DND-41 (cell line): ENCODE measurements at regions not wholly inside any gene's neighbourhood (a gene's known extent, or its start where the extent isn't known, plus 50 kb on each side); places are given as distances from the start of the nearest gene placed in this dataset.

ENCODE experiments used
- ATAC-seq: fragments of 200-7000 bp; cut with Tn5 transposase; 3 replicates; pipeline ENCODE4 v1.9.1; 2021; ENCODE audit warnings: low read depth; ENCODE audit not compliant: insufficient read depth
- DNase-seq: peaks from one replicate; pipeline ENCODE4 v3.0.0-alpha.2; 2020
- H2AFZ ChIP-seq: 2 replicates; pipeline ENCODE4 v1.6.0; 2012; ENCODE audit warnings: low read depth, low read length
- H3K27ac ChIP-seq: 2 replicates; pipeline ENCODE4 v1.5.1; 2012; ENCODE audit warnings: low read length, inconsistent platforms
- H3K27me3 ChIP-seq: fragments of 200-600 bp; sonication (generic); 2 replicates; pipeline ENCODE4 v1.6.0; 2012; ENCODE audit warnings: low read length, mild to moderate bottlenecking, inconsistent platforms; ENCODE audit not compliant: insufficient read depth, poor library complexity
- H3K36me3 ChIP-seq: 2 replicates; pipeline ENCODE4 v1.5.1; 2012; ENCODE audit warnings: low read length, inconsistent platforms; ENCODE audit not compliant: insufficient read depth
- H3K4me1 ChIP-seq: 2 replicates; pipeline ENCODE4 v1.5.1; 2012; ENCODE audit warnings: mild to moderate bottlenecking, low read length; ENCODE audit not compliant: insufficient read depth
- H3K4me2 ChIP-seq: 2 replicates; pipeline ENCODE4 v1.6.0; 2012; ENCODE audit warnings: mild to moderate bottlenecking, moderate library complexity, low read length, inconsistent platforms; ENCODE audit not compliant: insufficient read depth
- H3K4me3 ChIP-seq, 2 experiments: fragments of 200-600 bp in 1 of 2; shearing (Covaris generic) in 1 of 2; 2 replicates each; pipeline ENCODE4 v1.5.1; 2012 to 2016; ENCODE audit warnings: inconsistent platforms in 2 of 2, low read length in 2 of 2, mild to moderate bottlenecking in 2 of 2, low read depth in 1 of 2, moderate library complexity in 1 of 2
- H3K79me2 ChIP-seq: 2 replicates; pipeline ENCODE4 v1.6.0; 2012; ENCODE audit warnings: low read length, inconsistent platforms; ENCODE audit not compliant: insufficient read depth
- H3K9ac ChIP-seq: 2 replicates; pipeline ENCODE4 v1.6.0; 2012; ENCODE audit warnings: low read depth, mild to moderate bottlenecking, inconsistent platforms, low read length, moderate library complexity
- H3K9me3 ChIP-seq: 2 replicates; pipeline ENCODE4 v1.5.1; 2012; ENCODE audit warnings: low read length, moderate library complexity, mild to moderate bottlenecking, inconsistent platforms; ENCODE audit not compliant: insufficient read depth, severe bottlenecking
- H4K20me1 ChIP-seq: 2 replicates; pipeline ENCODE4 v1.6.0; 2012; ENCODE audit warnings: low read length; ENCODE audit not compliant: insufficient read depth
- CTCF ChIP-seq: IDR thresholded peaks from 2 replicates; pipeline ENCODE4 v1.5.1; 2012; ENCODE audit warnings: borderline replicate concordance, low read length, moderate library complexity, mild to moderate bottlenecking; ENCODE audit not compliant: poor library complexity, severe bottlenecking; ENCODE audit errors: extremely low read depth
- EZH2 ChIP-seq: IDR thresholded peaks from 3 replicates; pipeline ENCODE4 v1.6.1; 2012; ENCODE audit warnings: borderline replicate concordance, low read depth, mild to moderate bottlenecking, moderate library complexity, low read length, inconsistent platforms; ENCODE audit not compliant: severe bottlenecking

- H3K36me3 ChIP-seq: no peaks in the 10 kb centered on the region
- H3K27ac ChIP-seq: no peak overlapping the region
- ATAC-seq: no peak
Observed at GRCh38 chr18:43735570-43735969, 458.3 kb upstream of the SYT4 start.

GRCh38 chr18:43744960-43745745 lies 467.9 kb upstream of the SYT4 start:
- no peak overlapping the region for H3K4me2 ChIP-seq
- H3K9ac ChIP-seq: no peak overlapping the region
- no peak for ATAC-seq
- H3K4me1 ChIP-seq: no peaks in the 10 kb centered on the region
- H3K27me3 ChIP-seq: no peaks in the 10 kb centered on the region
- no peaks in the 10 kb centered on the region for H3K79me2 ChIP-seq
- no peaks in the 10 kb centered on the region for H3K9me3 ChIP-seq
- no peak for TF ChIP-seq CTCF
- TF ChIP-seq EZH2: no peak
- H2AFZ ChIP-seq: no peak overlapping the region
- H4K20me1 ChIP-seq: no peaks in the 10 kb centered on the region
- no peak overlapping the region for H3K4me3 ChIP-seq
- H3K27ac ChIP-seq: no peak overlapping the region
- no peaks in the 10 kb centered on the region for H3K36me3 ChIP-seq
- DNase-seq: no peak

More at GRCh38 chr18:43735570-43735969, 458.3 kb upstream of the SYT4 start:
- no peaks in the 10 kb centered on the region for H3K9me3 ChIP-seq
- no peaks in the 10 kb centered on the region for H4K20me1 ChIP-seq
- no peak overlapping the region for H2AFZ ChIP-seq
- no peak overlapping the region for H3K9ac ChIP-seq
- no peak overlapping the region for H3K4me2 ChIP-seq
- no peaks in the 10 kb centered on the region for H3K79me2 ChIP-seq
- H3K27me3 ChIP-seq: no peaks in the 10 kb centered on the region
- no peak for TF ChIP-seq EZH2
- TF ChIP-seq CTCF: no peak
- H3K4me1 ChIP-seq: no peaks in the 10 kb centered on the region
- no peak for DNase-seq
- no peak overlapping the region for H3K4me3 ChIP-seq

DNA sequence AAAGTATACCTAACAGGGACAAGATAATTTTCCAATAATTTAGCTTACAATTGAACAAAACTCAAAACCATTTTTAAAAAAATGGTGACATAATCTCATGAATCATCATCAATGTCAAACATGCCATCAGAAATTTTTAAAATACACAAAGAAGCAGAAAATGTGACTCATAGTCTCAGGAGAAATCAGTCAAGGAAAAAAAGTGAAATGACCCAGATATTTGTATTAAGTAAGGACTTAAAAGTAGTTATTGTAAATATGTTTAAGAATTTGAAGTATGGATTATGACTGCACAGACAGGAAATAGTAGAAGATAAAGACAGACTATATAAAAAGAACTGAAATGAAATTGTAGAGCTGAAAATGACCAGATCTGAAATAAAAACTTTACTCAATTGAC lies 473.9 kb upstream of the SYT4 start:
- Histone ChIP-seq H3K4me3 (no peak overlapping the region), H3K36me3 (no peaks in the 10 kb centered on the region), H3K79me2 (no peaks in the 10 kb centered on the region), H3K4me1 (no peaks in the 10 kb centered on the region), H3K9me3 (peaks cover 8% of the 10 kb centered on the region), H4K20me1 (no peaks in the 10 kb centered on the region), H2AFZ (no peak overlapping the region), H3K27me3 (no peaks in the 10 kb centered on the region), H3K27ac (no peak overlapping the region), H3K9ac (no peak overlapping the region), H3K4me2 (no peak overlapping the region)
- no peak for ATAC-seq
- no peak for TF ChIP-seq EZH2
- TF ChIP-seq CTCF: no peak
- DNase-seq: no peak
